ENCODE measurements at regions not wholly inside any gene's neighbourhood (a gene's known extent, or its start where the extent isn't known, plus 50 kb on each side); places are given as distances from the start of the nearest gene placed in this dataset.

- no peak overlapping the region for H3K4me3 ChIP-seq (ENCODE audit: insufficient read depth, low read depth, low read length)
- no peaks in the 10 kb centered on the region for H3K4me1 ChIP-seq (ENCODE audit: control insufficient read depth, insufficient read depth, low read length)
- no peaks in the 10 kb centered on the region for H3K36me3 ChIP-seq (ENCODE audit: control insufficient read depth, insufficient read depth, low read length)
- H3K9me3 ChIP-seq (ENCODE audit: control insufficient read depth, low read length) = no peaks in the 10 kb centered on the region
- H3K27me3 ChIP-seq (ENCODE audit: control insufficient read depth, insufficient read depth, low read length, poor library complexity, severe bottlenecking) = no peaks in the 10 kb centered on the region
- no peak overlapping the region for H3K27ac ChIP-seq (ENCODE audit: insufficient read depth, low read depth, low read length, poor library complexity, severe bottlenecking)
- 94 to 100% methylated on average over 1 of the region's 1 CpG for WGBS, 2 experiments
Observed at GRCh38 chr9:79196606-79197005, 375.2 kb upstream of the TLE4 start.

GRCh38 chr9:79200336-79200735 is 371.4 kb upstream of the TLE4 start:
- H3K27ac ChIP-seq (ENCODE audit: insufficient read depth, low read depth, low read length, poor library complexity, severe bottlenecking) = no peak overlapping the region
- H3K4me3 ChIP-seq (ENCODE audit: insufficient read depth, low read depth, low read length) = no peak overlapping the region
- H3K27me3 ChIP-seq (ENCODE audit: control insufficient read depth, insufficient read depth, low read length, poor library complexity, severe bottlenecking) = no peaks in the 10 kb centered on the region
- 55 to 56% methylated on average over 1 of the region's 1 CpG for WGBS, 2 experiments
- no peaks in the 10 kb centered on the region for H3K9me3 ChIP-seq (ENCODE audit: control insufficient read depth, low read length)
- no peaks in the 10 kb centered on the region for H3K4me1 ChIP-seq (ENCODE audit: control insufficient read depth, insufficient read depth, low read length)
- no peaks in the 10 kb centered on the region for H3K36me3 ChIP-seq (ENCODE audit: control insufficient read depth, insufficient read depth, low read length)

GRCh38 chr9:79201636-79202035 is 370.1 kb upstream of the TLE4 start:
- Histone ChIP-seq H3K4me1 (ENCODE audit: control insufficient read depth, insufficient read depth, low read length) (no peaks in the 10 kb centered on the region), H3K27me3 (ENCODE audit: control insufficient read depth, insufficient read depth, low read length, poor library complexity, severe bottlenecking) (no peaks in the 10 kb centered on the region), H3K4me3 (ENCODE audit: insufficient read depth, low read depth, low read length) (no peak overlapping the region), H3K36me3 (ENCODE audit: control insufficient read depth, insufficient read depth, low read length) (no peaks in the 10 kb centered on the region), H3K9me3 (ENCODE audit: control insufficient read depth, low read length) (no peaks in the 10 kb centered on the region), H3K27ac (ENCODE audit: insufficient read depth, low read depth, low read length, poor library complexity, severe bottlenecking) (no peak overlapping the region)
- WGBS, 2 experiments = 56 to 58% methylated on average over 2 of the region's 2 CpGs

GRCh38 chr9:79208791-79209396 is 362.9 kb upstream of the TLE4 start:
- peaks cover 4% of the 10 kb centered on the region for H3K4me1 ChIP-seq (ENCODE audit: control insufficient read depth, insufficient read depth, low read length)
- H3K36me3 ChIP-seq (ENCODE audit: control insufficient read depth, insufficient read depth, low read length) = no peaks in the 10 kb centered on the region
- H3K4me3 ChIP-seq (ENCODE audit: insufficient read depth, low read depth, low read length) = no peak overlapping the region
- WGBS, 2 experiments = 71 to 73% methylated on average over 5 of the region's 5 CpGs
- H3K27me3 ChIP-seq (ENCODE audit: control insufficient read depth, insufficient read depth, low read length, poor library complexity, severe bottlenecking) = no peaks in the 10 kb centered on the region
- H3K9me3 ChIP-seq (ENCODE audit: control insufficient read depth, low read length) = no peaks in the 10 kb centered on the region
- H3K27ac ChIP-seq (ENCODE audit: insufficient read depth, low read depth, low read length, poor library complexity, severe bottlenecking) = no peak overlapping the region

- no peak overlapping the region for H3K27ac ChIP-seq (ENCODE audit: insufficient read depth, low read depth, low read length, poor library complexity, severe bottlenecking)
- H3K27me3 ChIP-seq (ENCODE audit: control insufficient read depth, insufficient read depth, low read length, poor library complexity, severe bottlenecking) = no peaks in the 10 kb centered on the region
- no peak overlapping the region for H3K4me3 ChIP-seq (ENCODE audit: insufficient read depth, low read depth, low read length)
- no peaks in the 10 kb centered on the region for H3K36me3 ChIP-seq (ENCODE audit: control insufficient read depth, insufficient read depth, low read length)
- no peaks in the 10 kb centered on the region for H3K9me3 ChIP-seq (ENCODE audit: control insufficient read depth, low read length)
- 93 to 98% methylated on average over 5 of the region's 5 CpGs for WGBS, 2 experiments
- H3K4me1 ChIP-seq (ENCODE audit: control insufficient read depth, insufficient read depth, low read length) = peaks cover 4% of the 10 kb centered on the region
Observed at GRCh38 chr9:79210541-79211243, 361.1 kb upstream of the TLE4 start.

GRCh38 chr9:79213417-79214125 is 358.2 kb upstream of the TLE4 start:
- 91 to 98% methylated on average over 3 of the region's 3 CpGs for WGBS, 2 experiments
- Histone ChIP-seq H3K27me3 (ENCODE audit: control insufficient read depth, insufficient read depth, low read length, poor library complexity, severe bottlenecking) (no peaks in the 10 kb centered on the region), H3K4me1 (ENCODE audit: control insufficient read depth, insufficient read depth, low read length) (peaks cover 4% of the 10 kb centered on the region)

GRCh38 chr9:79215821-79216220 is 355.9 kb upstream of the TLE4 start:
- H3K4me1 ChIP-seq (ENCODE audit: control insufficient read depth, insufficient read depth, low read length) = no peaks in the 10 kb centered on the region
- WGBS, 2 experiments = 85 to 86% methylated on average over 4 of the region's 4 CpGs

More at GRCh38 chr9:79213417-79214125, 358.2 kb upstream of the TLE4 start:
- H3K36me3 ChIP-seq (ENCODE audit: control insufficient read depth, insufficient read depth, low read length) = no peaks in the 10 kb centered on the region
- H3K9me3 ChIP-seq (ENCODE audit: control insufficient read depth, low read length) = no peaks in the 10 kb centered on the region
- H3K27ac ChIP-seq (ENCODE audit: insufficient read depth, low read depth, low read length, poor library complexity, severe bottlenecking) = no peak overlapping the region
- H3K4me3 ChIP-seq (ENCODE audit: insufficient read depth, low read depth, low read length) = no peak overlapping the region

GRCh38 chr9:79220251-79220650 is 351.5 kb upstream of the TLE4 start:
- no peak overlapping the region for H3K27ac ChIP-seq (ENCODE audit: insufficient read depth, low read depth, low read length, poor library complexity, severe bottlenecking)
- no peaks in the 10 kb centered on the region for H3K36me3 ChIP-seq (ENCODE audit: control insufficient read depth, insufficient read depth, low read length)
- H3K4me3 ChIP-seq (ENCODE audit: insufficient read depth, low read depth, low read length) = no peak overlapping the region
- H3K4me1 ChIP-seq (ENCODE audit: control insufficient read depth, insufficient read depth, low read length) = no peaks in the 10 kb centered on the region
- WGBS, 2 experiments = 78 to 100% methylated on average over 1 of the region's 1 CpG
- no peaks in the 10 kb centered on the region for H3K9me3 ChIP-seq (ENCODE audit: control insufficient read depth, low read length)
- no peaks in the 10 kb centered on the region for H3K27me3 ChIP-seq (ENCODE audit: control insufficient read depth, insufficient read depth, low read length, poor library complexity, severe bottlenecking)

More at GRCh38 chr9:79215821-79216220, 355.9 kb upstream of the TLE4 start:
- Histone ChIP-seq H3K27me3 (ENCODE audit: control insufficient read depth, insufficient read depth, low read length, poor library complexity, severe bottlenecking) (no peaks in the 10 kb centered on the region), H3K27ac (ENCODE audit: insufficient read depth, low read depth, low read length, poor library complexity, severe bottlenecking) (no peak overlapping the region), H3K9me3 (ENCODE audit: control insufficient read depth, low read length) (no peaks in the 10 kb centered on the region), H3K4me3 (ENCODE audit: insufficient read depth, low read depth, low read length) (no peak overlapping the region), H3K36me3 (ENCODE audit: control insufficient read depth, insufficient read depth, low read length) (no peaks in the 10 kb centered on the region)

- Histone ChIP-seq H3K27ac (ENCODE audit: insufficient read depth, low read depth, low read length, poor library complexity, severe bottlenecking) (no peak overlapping the region), H3K4me3 (ENCODE audit: insufficient read depth, low read depth, low read length) (no peak overlapping the region), H3K9me3 (ENCODE audit: control insufficient read depth, low read length) (no peaks in the 10 kb centered on the region), H3K27me3 (ENCODE audit: control insufficient read depth, insufficient read depth, low read length, poor library complexity, severe bottlenecking) (no peaks in the 10 kb centered on the region), H3K36me3 (ENCODE audit: control insufficient read depth, insufficient read depth, low read length) (no peaks in the 10 kb centered on the region), H3K4me1 (ENCODE audit: control insufficient read depth, insufficient read depth, low read length) (no peaks in the 10 kb centered on the region)
- WGBS, 2 experiments = 86 to 100% methylated on average over 1 of the region's 1 CpG
Observed at GRCh38 chr9:79220666-79221065, 351.1 kb upstream of the TLE4 start.

- Histone ChIP-seq H3K36me3 (ENCODE audit: control insufficient read depth, insufficient read depth, low read length) (no peaks in the 10 kb centered on the region), H3K4me1 (ENCODE audit: control insufficient read depth, insufficient read depth, low read length) (no peaks in the 10 kb centered on the region), H3K4me3 (ENCODE audit: insufficient read depth, low read depth, low read length) (no peak overlapping the region), H3K27ac (ENCODE audit: insufficient read depth, low read depth, low read length, poor library complexity, severe bottlenecking) (no peak overlapping the region), H3K27me3 (ENCODE audit: control insufficient read depth, insufficient read depth, low read length, poor library complexity, severe bottlenecking) (no peaks in the 10 kb centered on the region), H3K9me3 (ENCODE audit: control insufficient read depth, low read length) (no peaks in the 10 kb centered on the region)
- WGBS, 2 experiments = 88 to 97% methylated on average over 1 of the region's 1 CpG
Observed at GRCh38 chr9:79221084-79221483, 350.7 kb upstream of the TLE4 start.
